Upper lobe of left lung (tissue), 6 donors: ENCODE measurements at regions not wholly inside any gene's neighbourhood (a gene's known extent, or its start where the extent isn't known, plus 50 kb on each side); places are given as distances from the start of the nearest gene placed in this dataset.
"Not testable (repeated sequence)": the region's sequence is repeated elsewhere in the genome, so short reads cannot be mapped to it uniquely, and the experiment has no call there.

Source experiments
- ATAC-seq, 2 donors: fragments of 200-7000 bp; cut with Tn5 transposase; one replicate each; pipeline ENCODE4 v1.9.1; 2022; ENCODE audit warnings: mild to moderate bottlenecking in 2 of 2, moderate library complexity in 2 of 2; ENCODE audit not compliant: low FRiP score in 2 of 2
- DNase-seq, 2 donors: peaks; one replicate each; pipeline ENCODE4 v3.0.0-alpha.2; 2019 to 2020
- H3K27ac ChIP-seq, 4 donors: fragments of 200-600 bp; sonication (generic); one replicate each; pipeline ENCODE4 v1.5.1; 2016 to 2019
- H3K27me3 ChIP-seq, 4 donors: fragments of 200-600 bp; sonication (generic); one replicate each; pipeline ENCODE4 v1.5.1; 2017 to 2019
- H3K36me3 ChIP-seq, 4 donors: fragments of 200-600 bp; sonication (generic); one replicate each; pipeline ENCODE4 v1.5.1; 2016 to 2019
- H3K4me1 ChIP-seq, 4 donors: fragments of 200-600 bp; sonication (generic); one replicate each; pipeline ENCODE4 v1.5.1; 2018 to 2019
- H3K4me3 ChIP-seq, 4 donors: fragments of 200-600 bp; sonication (generic); one replicate each; pipeline ENCODE4 v1.5.1; 2017 to 2019; ENCODE audit warnings: mild to moderate bottlenecking in 2 of 4, moderate library complexity in 1 of 4
- H3K9me3 ChIP-seq, 4 donors: fragments of 200-600 bp; sonication (generic); one replicate each; pipeline ENCODE4 v1.5.1; 2018 to 2019
- WGBS, 2 donors: methylation state at CpG; one replicate each; pipeline ENCODE4 v1.1.5; 2017 to 2018; 5-methylcytosine and 5-hydroxymethylcytosine counted together
- donor health status: DM: no; HTN: no; CAD: no; lungs with moderate emphysema.
- donor health status: DM: no; HTN: yes; CAD: no; lungs with severe emphysema.

- not testable (repeated sequence) for H3K4me3 ChIP-seq, DNase-seq, H3K36me3 ChIP-seq, ATAC-seq, H3K27ac ChIP-seq, H3K9me3 ChIP-seq, H3K27me3 ChIP-seq, H3K4me1 ChIP-seq
- WGBS, 2 donors, result no CpG with 5 or more reads among the region's 3 CpGs
These were observed 205.7 kb upstream of the TP53TG3 start for GRCh38 chr16:32881631-32882030.

GRCh38 chr16:32880009-32880408 lies 204.0 kb upstream of the TP53TG3 start:
- H3K9me3 ChIP-seq, H3K4me1 ChIP-seq, H3K4me3 ChIP-seq, H3K27me3 ChIP-seq, H3K36me3 ChIP-seq, H3K27ac ChIP-seq, ATAC-seq: not testable (repeated sequence)
- peak in 1 of 2 donors; percentile 30 for DNase-seq
- 97% methylated on average over 6 of the region's 10 CpGs; no CpG with 5 or more reads in 1 of the 2 donors for WGBS, 2 donors

DNA sequence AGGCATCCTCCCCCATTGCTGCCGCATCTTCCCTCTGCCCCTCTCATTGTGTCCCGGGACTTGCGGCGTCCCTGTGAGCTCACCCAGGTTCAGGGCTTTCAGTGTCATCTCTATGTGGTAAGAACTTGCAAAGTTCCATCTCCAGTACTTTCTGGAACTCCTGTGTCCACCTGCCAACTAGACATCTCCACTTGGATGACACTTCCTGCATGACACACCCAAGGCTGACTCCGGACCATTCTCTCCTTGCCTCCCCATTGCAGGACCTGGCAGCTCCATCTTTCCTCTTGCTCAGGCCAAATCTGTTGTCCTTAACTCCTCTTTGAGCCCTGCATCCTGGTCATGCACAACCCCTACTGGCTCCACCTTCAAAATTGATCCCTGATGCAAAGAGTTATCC lies 200.8 kb upstream of the TP53TG3 start:
- ATAC-seq, H3K36me3 ChIP-seq, DNase-seq, H3K27ac ChIP-seq, H3K4me1 ChIP-seq, H3K9me3 ChIP-seq, H3K27me3 ChIP-seq, H3K4me3 ChIP-seq: not testable (repeated sequence)
- no CpG with 5 or more reads among the region's 5 CpGs for WGBS, 2 donors

DNA sequence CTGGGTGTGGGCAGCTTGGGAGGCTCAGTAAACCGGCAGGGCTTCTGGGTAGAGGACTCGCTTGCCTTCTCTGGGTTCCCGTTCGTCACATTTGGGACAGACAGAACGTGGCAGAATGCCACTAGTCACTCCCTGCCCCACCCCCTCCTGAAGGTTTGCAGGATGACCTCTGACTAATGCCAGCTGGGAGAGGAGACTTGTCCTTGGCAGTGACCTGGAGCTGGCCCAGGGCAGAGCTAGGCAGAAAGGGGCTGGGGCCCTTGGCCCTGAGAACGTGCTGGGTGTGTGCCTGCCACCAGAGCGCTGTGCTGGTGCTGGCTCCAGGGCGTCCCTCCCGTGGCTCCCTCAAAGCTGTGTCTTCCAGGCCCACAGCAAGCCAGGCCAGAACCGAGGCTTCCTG lies 197.8 kb upstream of the TP53TG3 start:
- H3K36me3 ChIP-seq, H3K4me1 ChIP-seq, H3K27ac ChIP-seq, H3K9me3 ChIP-seq, H3K27me3 ChIP-seq, ATAC-seq, H3K4me3 ChIP-seq, DNase-seq: not testable (repeated sequence)
- WGBS, 2 donors, result no CpG with 5 or more reads among the region's 10 CpGs

DNA sequence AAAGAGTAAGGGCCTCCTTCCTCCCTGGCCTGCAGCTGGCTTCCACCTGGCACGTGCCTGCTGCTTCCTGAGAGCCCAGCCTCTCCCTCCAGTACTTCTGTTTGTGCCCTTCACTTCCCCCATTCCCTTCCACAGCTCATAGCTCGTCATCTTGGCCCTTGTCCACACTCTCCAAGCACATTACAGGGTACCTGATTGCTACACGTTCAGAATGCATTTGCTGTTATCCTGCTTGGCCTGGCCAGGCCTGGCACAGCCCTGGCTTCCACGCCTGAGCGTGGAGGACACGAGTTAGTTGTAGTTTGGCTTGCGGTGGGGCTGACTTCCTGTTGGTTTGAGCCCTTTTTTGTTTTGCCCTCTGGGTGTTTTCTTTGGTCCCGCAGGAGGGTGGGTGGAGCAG lies 197.2 kb upstream of the TP53TG3 start:
- not testable (repeated sequence) for H3K27ac ChIP-seq, ATAC-seq, H3K36me3 ChIP-seq, H3K4me1 ChIP-seq, H3K9me3 ChIP-seq, H3K4me3 ChIP-seq, DNase-seq, H3K27me3 ChIP-seq
- no CpG with 5 or more reads among the region's 8 CpGs for WGBS, 2 donors

DNA sequence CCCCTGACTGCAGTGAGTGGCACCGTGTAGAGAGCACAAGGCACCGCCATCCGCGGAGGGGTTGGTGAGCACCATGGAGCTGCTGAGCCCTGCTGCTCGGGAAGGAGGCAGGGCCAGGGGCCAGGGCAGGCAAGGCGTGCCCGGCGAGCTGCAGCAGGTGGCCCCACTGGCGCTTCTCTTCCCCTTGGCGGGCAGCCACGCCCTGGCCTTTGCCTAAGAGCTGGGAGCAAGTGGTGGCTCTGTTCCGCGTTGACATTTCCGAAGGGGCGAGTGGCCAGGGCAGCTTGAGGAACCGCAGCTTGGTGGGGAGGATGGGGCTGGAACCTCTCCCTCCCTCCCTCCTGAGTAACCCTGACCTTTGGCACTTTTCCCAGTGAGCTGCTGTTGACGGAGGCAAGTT lies 194.7 kb upstream of the TP53TG3 start:
- WGBS, 2 donors, result no CpG with 5 or more reads among the region's 17 CpGs
- not testable (repeated sequence) for H3K4me3 ChIP-seq, H3K27me3 ChIP-seq, H3K9me3 ChIP-seq, ATAC-seq, H3K4me1 ChIP-seq, H3K27ac ChIP-seq, H3K36me3 ChIP-seq, DNase-seq

DNA sequence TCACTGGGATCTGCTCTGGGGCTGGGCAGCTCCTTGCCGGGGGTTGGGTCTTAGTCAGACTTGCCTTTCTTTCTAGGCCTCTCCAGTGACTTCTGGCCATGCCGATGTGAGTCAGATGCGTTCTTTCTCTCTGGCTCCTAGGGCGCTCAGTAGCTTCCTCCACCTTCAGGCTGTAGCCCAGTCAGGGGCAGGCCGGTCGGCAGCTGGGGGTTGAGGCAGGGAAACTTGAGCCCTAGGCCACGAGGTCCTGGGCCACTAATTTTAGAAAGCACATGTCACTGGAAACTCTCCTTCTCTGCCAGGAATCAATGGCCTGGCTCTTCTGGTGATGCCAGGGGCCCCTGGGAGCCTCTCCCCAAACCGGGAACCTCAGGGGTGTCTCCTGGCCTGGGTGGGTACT lies 192.4 kb upstream of the TP53TG3 start:
- not testable (repeated sequence) for H3K27me3 ChIP-seq, ATAC-seq, H3K9me3 ChIP-seq, H3K36me3 ChIP-seq, H3K4me1 ChIP-seq, DNase-seq, H3K27ac ChIP-seq, H3K4me3 ChIP-seq
- no CpG with 5 or more reads among the region's 8 CpGs for WGBS, 2 donors

DNA sequence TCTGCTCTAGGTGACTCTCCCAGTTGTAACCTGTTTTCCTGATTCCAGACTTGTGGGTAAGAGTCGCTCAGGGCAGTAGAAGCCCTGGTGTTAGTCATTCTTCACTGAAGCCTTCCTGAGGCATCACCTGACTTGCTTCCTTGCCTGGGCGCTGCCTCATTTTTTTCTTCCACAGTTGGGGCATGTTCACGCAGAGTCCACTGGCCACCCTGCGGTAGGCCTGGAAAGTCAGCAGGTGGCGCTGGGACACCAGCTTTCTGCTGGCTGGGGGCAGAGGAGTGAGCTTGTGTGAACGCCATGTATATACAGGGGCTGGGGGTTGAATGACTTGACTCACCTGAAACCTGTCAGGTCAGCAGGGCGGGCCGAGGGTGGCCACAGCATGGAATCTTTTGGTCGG lies 189.3 kb upstream of the TP53TG3 start:
- H3K9me3 ChIP-seq, result not testable (repeated sequence)
- WGBS, 2 donors, result no CpG with 5 or more reads among the region's 9 CpGs

GRCh38 chr16:32861476-32862201 lies 185.7 kb upstream of the TP53TG3 start:
- not testable (repeated sequence) for ATAC-seq, H3K9me3 ChIP-seq, H3K4me3 ChIP-seq, H3K27me3 ChIP-seq, H3K4me1 ChIP-seq, H3K36me3 ChIP-seq, DNase-seq, H3K27ac ChIP-seq
- WGBS, 2 donors, result 79 to 83% methylated on average over 7 to 8 of the region's 10 CpGs

More for the DNA sequence above, 189.3 kb upstream of the TP53TG3 start:
- not testable (repeated sequence) for H3K27ac ChIP-seq, H3K36me3 ChIP-seq, H3K4me3 ChIP-seq, H3K4me1 ChIP-seq, ATAC-seq, DNase-seq, H3K27me3 ChIP-seq

- no CpG with 5 or more reads among the region's 4 CpGs for WGBS, 2 donors
- H3K9me3 ChIP-seq, H3K4me1 ChIP-seq, ATAC-seq, DNase-seq, H3K27ac ChIP-seq, H3K4me3 ChIP-seq, H3K27me3 ChIP-seq, H3K36me3 ChIP-seq: not testable (repeated sequence)
These were observed 171.4 kb upstream of the TP53TG3 start for GRCh38 chr16:32847379-32847778.

GRCh38 chr16:32845572-32845971 lies 169.6 kb upstream of the TP53TG3 start:
- H3K9me3 ChIP-seq, H3K27ac ChIP-seq, ATAC-seq, H3K4me1 ChIP-seq, H3K4me3 ChIP-seq, H3K27me3 ChIP-seq, H3K36me3 ChIP-seq: not testable (repeated sequence)
- DNase-seq, result peak in 1 of 2 donors; percentile 39
- 78% methylated on average over 11 of the region's 17 CpGs; no CpG with 5 or more reads in 1 of the 2 donors for WGBS, 2 donors

DNA sequence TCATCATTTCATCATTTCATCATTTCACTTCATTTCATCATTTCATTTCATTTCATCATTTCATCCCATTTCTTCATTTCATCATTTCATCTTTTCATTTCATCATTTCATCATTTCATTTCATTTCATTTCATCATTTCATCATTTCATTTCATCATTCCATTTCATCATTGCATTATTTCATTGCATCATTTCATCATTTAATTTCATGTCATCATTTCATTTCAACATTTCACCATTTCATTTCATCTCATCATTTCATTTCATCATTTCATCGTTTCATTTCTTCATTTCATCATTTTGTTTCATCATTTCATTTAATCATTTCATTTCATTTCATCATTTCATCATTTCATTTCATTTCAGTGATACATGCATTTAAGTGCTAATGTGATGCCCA lies 166.9 kb upstream of the TP53TG3 start:
- not testable (repeated sequence) for H3K9me3 ChIP-seq, ATAC-seq, H3K36me3 ChIP-seq, H3K4me3 ChIP-seq, H3K27me3 ChIP-seq, DNase-seq, H3K27ac ChIP-seq, H3K4me1 ChIP-seq
- 44 to 45% methylated on average over 1 of the region's 1 CpG for WGBS, 2 donors

GRCh38 chr16:32807280-32807679 lies 131.3 kb upstream of the TP53TG3 start:
- ATAC-seq, H3K4me3 ChIP-seq, H3K36me3 ChIP-seq, H3K9me3 ChIP-seq, DNase-seq, H3K4me1 ChIP-seq, H3K27ac ChIP-seq, H3K27me3 ChIP-seq: not testable (repeated sequence)
- WGBS, 2 donors, result 72 to 80% methylated on average over 3 of the region's 3 CpGs

- DNase-seq, H3K4me1 ChIP-seq, ATAC-seq, H3K9me3 ChIP-seq, H3K27me3 ChIP-seq, H3K4me3 ChIP-seq, H3K27ac ChIP-seq, H3K36me3 ChIP-seq: not testable (repeated sequence)
- WGBS, 2 donors, result 52 to 60% methylated on average over 1 of the region's 2 CpGs
These were observed 129.7 kb upstream of the TP53TG3 start for GRCh38 chr16:32805639-32806038.
